Neural cell (in vitro differentiated cells): ENCODE measurements at regions not wholly inside any gene's neighbourhood (a gene's known extent, or its start where the extent isn't known, plus 50 kb on each side); places are given as distances from the start of the nearest gene placed in this dataset.

Experiments used
- H2AFZ ChIP-seq: fragments of 200-600, 300-800 bp; sonication (generic), shearing (Covaris generic); 2 replicates; pipeline ENCODE4 v1.6.0; 2014; ENCODE audit warnings: low read depth, mild to moderate bottlenecking, antibody characterized with exemption, low read length, moderate library complexity
- H3F3A ChIP-seq: fragments of 200-600 bp; shearing (Covaris generic); 2 replicates; pipeline ENCODE4 v1.6.1; 2016; ENCODE audit warnings: mild to moderate bottlenecking, moderate library complexity, mixed read lengths, antibody characterized with exemption, low read length; ENCODE audit not compliant: insufficient read depth, poor library complexity, severe bottlenecking
- H3K27ac ChIP-seq: fragments of 200-600, 300-800 bp; sonication (generic), shearing (Covaris generic); 2 replicates; pipeline ENCODE4 v1.5.1; 2014; ENCODE audit warnings: mild to moderate bottlenecking, low read length, moderate library complexity
- H3K27me3 ChIP-seq: fragments of 300-800, 200-600 bp; sonication (generic), shearing (Covaris generic); 2 replicates; pipeline ENCODE4 v1.6.0; 2014; ENCODE audit warnings: mild to moderate bottlenecking, low read depth, low read length, moderate library complexity; ENCODE audit not compliant: insufficient read depth
- H3K36me3 ChIP-seq: fragments of 300-800, 200-600 bp; sonication (generic), shearing (Covaris generic); 2 replicates; pipeline ENCODE4 v1.5.1; 2014; ENCODE audit warnings: mild to moderate bottlenecking, antibody characterized with exemption, low read length, moderate library complexity; ENCODE audit not compliant: insufficient read depth
- H3K4me2 ChIP-seq: fragments of 300-800, 200-600 bp; sonication (generic), shearing (Covaris generic); 2 replicates; pipeline ENCODE4 v1.6.0; 2014; ENCODE audit warnings: mild to moderate bottlenecking, low read length
- H3K4me3 ChIP-seq: fragments of 300-800, 200-600 bp; sonication (generic), shearing (Covaris generic); 2 replicates; pipeline ENCODE4 v1.5.1; 2014; ENCODE audit warnings: mild to moderate bottlenecking, low read length, moderate library complexity
- H3K79me2 ChIP-seq: fragments of 200-600 bp; shearing (Covaris generic); replicated peaks from 2 replicates; pipeline ENCODE4 v1.6.0; 2014; ENCODE audit warnings: mild to moderate bottlenecking, low read length, moderate library complexity; ENCODE audit not compliant: insufficient read depth
- H3K9ac ChIP-seq: fragments of 300-800, 200-600 bp; sonication (generic), shearing (Covaris generic); 2 replicates; pipeline ENCODE4 v1.6.1; 2016; ENCODE audit warnings: mild to moderate bottlenecking, low read length, mixed read lengths
- H3K9me2 ChIP-seq: fragments of 200-600 bp; shearing (Covaris generic); 2 replicates; pipeline ENCODE4 v1.6.1; 2016; ENCODE audit warnings: mild to moderate bottlenecking, low read length, mixed read lengths; ENCODE audit not compliant: insufficient read depth
- H3K9me3 ChIP-seq: fragments of 200-600, 300-800 bp; sonication (generic), shearing (Covaris generic); 2 replicates; pipeline ENCODE4 v1.6.1; 2016; ENCODE audit warnings: mild to moderate bottlenecking, mixed run types, low read length, moderate library complexity, mixed read lengths
- H4K20me1 ChIP-seq: fragments of 200-600 bp; shearing (Covaris generic); 2 replicates; pipeline ENCODE4 v1.6.1; 2016; ENCODE audit warnings: mild to moderate bottlenecking, mixed run types; ENCODE audit not compliant: insufficient read depth
- CTCF ChIP-seq: fragments of 450-650 bp; IDR thresholded peaks from 2 replicates; pipeline ENCODE4 v1.5.1; 2014; ENCODE audit warnings: antibody characterized with exemption, mild to moderate bottlenecking, moderate library complexity; ENCODE audit not compliant: poor library complexity, severe bottlenecking
- EP300 ChIP-seq: fragments of 450-650 bp; conservative IDR thresholded peaks from 2 replicates; pipeline ENCODE4 v1.6.1; 2014; ENCODE audit warnings: antibody characterized with exemption, mild to moderate bottlenecking, moderate library complexity; ENCODE audit not compliant: poor library complexity, severe bottlenecking
- EZH2 ChIP-seq: fragments of 200-600, 300-800 bp; shearing (Covaris generic), sonication (generic); IDR thresholded peaks from 2 replicates; pipeline ENCODE4 v1.6.1; 2014; ENCODE audit warnings: antibody characterized with exemption, low read length, borderline replicate concordance, mild to moderate bottlenecking; ENCODE audit not compliant: insufficient read depth, poor library complexity, severe bottlenecking
- MXI1 ChIP-seq: fragments of 450-650 bp; conservative IDR thresholded peaks from 2 replicates; pipeline ENCODE4 v1.6.1; 2014; ENCODE audit warnings: antibody characterized with exemption, mild to moderate bottlenecking; ENCODE audit not compliant: poor library complexity, severe bottlenecking
- POLR2AphosphoS5 ChIP-seq: IDR thresholded peaks from 2 replicates; pipeline ENCODE4 v1.6.1; 2012
- RAD21 ChIP-seq: fragments of 450-650 bp; conservative IDR thresholded peaks from 2 replicates; pipeline ENCODE4 v1.6.1; 2014; ENCODE audit warnings: antibody characterized with exemption, mild to moderate bottlenecking, moderate library complexity
- REST ChIP-seq: IDR thresholded peaks from 2 replicates; pipeline ENCODE4 v1.6.1; 2012; ENCODE audit warnings: borderline replicate concordance
- SMC3 ChIP-seq: fragments of 450-650 bp; conservative IDR thresholded peaks from 2 replicates; pipeline ENCODE4 v1.6.1; 2014; ENCODE audit warnings: antibody characterized with exemption, mild to moderate bottlenecking, moderate library complexity; ENCODE audit not compliant: poor library complexity
- TAF1 ChIP-seq: IDR thresholded peaks from 2 replicates; pipeline ENCODE4 v1.6.1; 2012; ENCODE audit warnings: low read depth

- Histone ChIP-seq H2AFZ (no peak overlapping the region), H4K20me1 (no peaks in the 10 kb centered on the region), H3K79me2 (no peaks in the 10 kb centered on the region), H3K9ac (no peak overlapping the region), H3K4me3 (no peak overlapping the region), H3K36me3 (no peaks in the 10 kb centered on the region), H3K4me2 (no peak overlapping the region), H3K9me2 (no peaks in the 10 kb centered on the region), H3K27me3 (no peaks in the 10 kb centered on the region), H3F3A (no peaks in the 10 kb centered on the region), H3K9me3 (no peaks in the 10 kb centered on the region), H3K27ac (no peak overlapping the region)
- TF ChIP-seq RAD21: no peak
- TF ChIP-seq EZH2: no peak
- no peak for TF ChIP-seq CTCF
- TF ChIP-seq EP300: no peak
- no peak for TF ChIP-seq TAF1
- no peak for TF ChIP-seq POLR2AphosphoS5
- no peak for TF ChIP-seq REST
- TF ChIP-seq SMC3: no peak
- no peak for TF ChIP-seq MXI1
These were observed 89.1 kb upstream of the SLC25A33 start for GRCh38 chr1:9449976-9450696.

GRCh38 chr1:9451081-9451480 lies 88.2 kb upstream of the SLC25A33 start:
- H2AFZ ChIP-seq: no peak overlapping the region
- TF ChIP-seq REST (no peak), SMC3 (no peak), RAD21 (no peak), EZH2 (no peak), MXI1 (no peak), EP300 (no peak), POLR2AphosphoS5 (no peak), CTCF (no peak), TAF1 (no peak)
- no peak overlapping the region for H3K9ac ChIP-seq
- H3K4me3 ChIP-seq: no peak overlapping the region
- H3F3A ChIP-seq: no peaks in the 10 kb centered on the region
- H3K79me2 ChIP-seq: no peaks in the 10 kb centered on the region
- no peaks in the 10 kb centered on the region for H3K9me2 ChIP-seq
- no peak overlapping the region for H3K27ac ChIP-seq
- no peaks in the 10 kb centered on the region for H3K36me3 ChIP-seq
- H3K27me3 ChIP-seq: no peaks in the 10 kb centered on the region
- no peak overlapping the region for H3K4me2 ChIP-seq
- no peaks in the 10 kb centered on the region for H3K9me3 ChIP-seq
- H4K20me1 ChIP-seq: no peaks in the 10 kb centered on the region
